ENCODE measurements at regions not wholly inside any gene's neighbourhood (a gene's known extent, or its start where the extent isn't known, plus 50 kb on each side); places are given as distances from the start of the nearest gene placed in this dataset.
"Not testable (repeated sequence)": the region's sequence is repeated elsewhere in the genome, so short reads cannot be mapped to it uniquely, and the experiment has no call there.

DNA sequence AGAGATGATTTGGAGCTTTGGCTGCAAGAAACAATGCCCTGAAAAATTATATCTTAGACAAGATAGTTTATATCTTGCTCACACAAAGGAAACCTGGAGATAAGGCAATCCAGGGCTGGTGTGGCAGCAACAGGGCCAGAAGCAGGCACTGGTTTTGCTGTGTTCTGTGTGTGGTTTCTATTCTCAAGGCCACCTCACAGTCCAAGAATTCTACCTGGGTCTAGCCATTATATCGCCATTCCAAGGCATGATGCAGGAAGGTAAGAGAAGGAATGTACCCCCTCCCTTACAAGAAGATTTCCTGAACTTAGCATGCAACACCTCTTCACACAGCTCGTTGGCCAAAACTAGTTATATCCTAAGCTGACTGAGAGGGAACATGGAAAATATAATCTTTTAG lies 74.5 kb upstream of the MEGF10 start:
- no peak for DNase-seq (ENCODE audit: low read depth in 2 of 2)

DNA sequence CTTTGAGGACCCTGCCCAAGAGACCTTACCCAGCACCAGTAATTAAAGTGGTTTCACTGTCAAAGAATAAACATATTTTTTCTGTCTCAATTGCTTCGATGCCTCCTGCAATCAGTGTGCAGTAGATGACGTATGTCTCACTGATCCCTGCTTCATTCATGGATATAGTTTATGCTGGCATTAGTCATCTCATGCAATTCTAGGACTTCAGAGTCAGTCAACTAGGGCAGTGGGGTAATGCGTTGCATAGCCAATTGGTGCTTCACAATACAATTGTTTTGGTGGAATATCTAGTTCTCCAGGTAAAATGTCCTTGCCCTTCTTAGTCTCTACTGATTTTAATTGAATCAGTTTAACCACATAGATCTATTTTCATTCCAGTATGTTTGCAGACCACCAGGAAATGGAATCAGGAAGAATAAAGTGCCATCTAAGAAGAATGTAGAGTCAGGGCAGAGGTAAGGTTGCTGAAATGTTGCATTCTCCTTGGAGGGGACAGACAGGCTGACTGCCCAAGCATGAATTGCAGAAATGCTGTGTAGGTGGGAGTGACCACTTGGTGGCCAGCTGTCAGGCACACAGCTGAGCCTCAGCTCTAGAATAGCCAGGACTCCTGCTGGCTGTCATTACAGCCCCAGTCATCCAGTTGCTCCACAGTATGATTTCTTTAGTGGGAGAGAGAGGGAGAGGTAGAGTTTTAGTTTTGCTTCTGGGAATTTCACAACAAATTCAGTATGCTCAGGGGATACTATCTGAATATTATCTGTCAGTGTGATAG lies 73.5 kb upstream of the MEGF10 start:
- DNase-seq (ENCODE audit: low read depth in 2 of 2) = no peak

DNA sequence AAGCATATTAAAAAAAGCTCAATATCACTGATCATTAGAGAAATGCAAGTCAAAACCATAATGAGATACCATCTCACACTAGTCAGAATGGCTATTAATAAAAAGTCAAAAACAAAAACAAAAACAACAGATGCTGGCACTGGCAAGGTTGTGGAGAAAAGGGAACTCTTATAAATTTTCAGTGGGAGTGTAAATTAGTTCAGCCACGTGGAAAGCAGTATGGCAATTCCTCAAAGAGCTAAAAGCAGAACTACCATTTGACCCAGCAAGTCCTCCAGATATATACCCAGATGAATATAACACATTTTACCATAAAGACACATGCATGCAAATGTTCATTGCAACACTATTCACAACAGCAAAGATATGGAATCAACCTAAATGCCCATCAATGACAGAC lies 68.7 kb upstream of the MEGF10 start:
- not testable (repeated sequence) for DNase-seq (ENCODE audit: low read depth in 2 of 2)

DNA sequence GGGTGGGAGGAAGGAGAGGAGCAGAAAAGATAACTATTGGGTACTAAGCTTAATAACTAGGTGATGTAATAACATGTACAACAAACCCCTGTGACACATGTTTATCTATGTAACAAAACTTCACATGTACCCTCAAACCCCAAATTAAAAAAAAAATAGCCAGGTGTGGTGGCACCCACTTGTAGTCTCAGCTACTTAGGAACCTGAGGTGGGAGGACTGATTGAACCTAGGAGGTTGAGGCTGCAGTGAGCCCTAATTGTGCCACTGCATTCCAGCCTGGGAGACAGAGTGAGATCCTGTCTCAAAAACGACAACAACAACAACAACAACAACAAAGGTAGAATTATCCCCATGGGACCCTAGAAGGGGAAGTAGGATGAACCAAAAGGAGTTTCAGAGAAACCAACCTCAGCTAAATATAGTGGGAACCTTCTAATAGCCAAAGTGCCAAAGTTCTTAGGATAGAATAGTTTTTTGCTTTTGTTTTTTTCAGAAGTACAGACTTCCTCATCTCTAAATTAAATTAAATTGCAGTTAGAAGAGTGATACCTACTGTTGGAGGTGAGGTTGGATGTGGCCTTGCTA lies 67.9 kb upstream of the MEGF10 start:
- DNase-seq (ENCODE audit: low read depth in 2 of 2) = not testable (repeated sequence)

DNA sequence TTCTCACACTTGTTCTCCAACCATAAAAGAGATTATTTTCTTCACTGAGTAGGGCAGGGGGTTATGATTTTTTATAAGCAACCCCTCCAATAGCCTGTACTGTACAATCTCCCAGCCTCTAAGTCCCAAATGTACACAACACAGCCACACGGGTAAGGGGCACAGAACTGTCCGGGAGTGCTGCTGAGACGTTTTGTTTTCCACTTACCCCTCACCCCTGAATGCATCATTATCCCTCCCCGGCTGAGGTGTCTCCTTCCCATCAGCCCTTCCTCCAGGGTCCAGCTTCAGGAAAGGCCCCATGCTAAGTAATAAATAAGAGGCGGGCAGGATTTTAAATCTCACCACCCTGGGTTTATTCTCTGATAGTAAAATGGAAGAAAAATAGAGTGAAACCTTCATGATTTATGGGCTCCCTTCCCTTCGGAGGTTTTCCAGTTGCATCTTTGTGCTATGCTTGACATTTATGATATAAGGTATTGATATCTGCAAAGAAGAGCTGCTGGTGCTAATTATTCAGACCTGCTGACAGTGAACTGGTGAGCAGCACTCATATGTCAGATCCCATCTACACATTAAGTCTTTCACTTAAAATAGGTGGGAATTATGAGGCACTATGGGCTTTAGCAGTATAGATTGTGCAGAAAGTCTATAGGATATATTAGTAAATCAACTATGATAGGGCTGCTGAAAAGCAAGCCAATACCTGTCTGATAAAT lies 67.2 kb upstream of the MEGF10 start:
- no peak for DNase-seq (ENCODE audit: low read depth in 2 of 2)

DNA sequence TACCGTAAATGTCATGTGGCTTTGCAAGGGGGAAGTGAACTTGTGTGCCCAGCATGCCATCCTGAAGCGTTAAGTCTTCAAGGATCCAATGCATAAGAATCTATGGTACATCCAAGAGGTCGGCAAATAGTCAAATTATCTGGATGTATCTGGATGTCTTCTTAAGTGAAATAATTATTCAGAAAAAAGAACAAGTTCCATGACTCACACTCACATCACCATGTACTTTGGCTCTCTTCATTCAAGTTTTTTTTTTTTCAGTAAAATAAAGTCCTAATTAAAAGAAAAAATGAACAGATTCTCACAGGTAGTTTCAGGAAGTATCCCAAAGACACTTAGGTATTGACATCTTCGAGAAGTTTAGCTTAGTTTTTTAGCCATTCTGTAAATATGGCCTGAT lies 62.7 kb upstream of the MEGF10 start:
- no peak for DNase-seq (ENCODE audit: low read depth in 2 of 2)

DNA sequence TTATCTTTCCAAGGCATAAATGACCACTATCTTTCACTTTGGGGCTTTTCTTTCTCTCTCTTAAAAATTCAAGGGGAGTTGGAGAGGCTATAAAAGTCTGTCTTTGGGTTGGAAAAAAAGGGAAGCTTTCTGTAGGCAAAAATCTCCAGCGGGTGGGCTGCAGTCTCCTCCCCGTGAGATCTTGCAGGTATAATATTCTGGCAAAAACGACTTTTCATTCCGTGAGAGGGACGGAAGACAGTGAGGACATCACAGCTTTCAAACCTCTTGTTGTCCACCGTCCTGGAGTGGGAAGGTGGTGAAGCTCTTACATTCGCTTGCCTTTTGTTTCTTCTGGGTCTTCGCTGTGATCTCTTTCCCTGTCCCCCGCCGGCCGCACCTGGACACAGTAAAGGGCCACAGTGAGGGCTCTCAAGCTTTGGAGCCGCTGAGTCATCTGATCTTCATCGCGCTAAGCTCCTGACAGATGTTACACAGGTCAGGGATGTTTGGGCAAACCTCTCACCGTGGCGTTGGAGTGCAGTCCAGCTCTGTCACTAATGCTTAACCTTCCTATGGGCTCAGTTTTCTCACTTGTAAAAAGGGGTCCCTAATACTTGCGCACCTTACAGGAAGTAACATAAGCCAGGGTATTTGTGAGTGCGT lies 61.9 kb upstream of the MEGF10 start:
- DNase-seq (ENCODE audit: low read depth in 2 of 2) = no peak

DNA sequence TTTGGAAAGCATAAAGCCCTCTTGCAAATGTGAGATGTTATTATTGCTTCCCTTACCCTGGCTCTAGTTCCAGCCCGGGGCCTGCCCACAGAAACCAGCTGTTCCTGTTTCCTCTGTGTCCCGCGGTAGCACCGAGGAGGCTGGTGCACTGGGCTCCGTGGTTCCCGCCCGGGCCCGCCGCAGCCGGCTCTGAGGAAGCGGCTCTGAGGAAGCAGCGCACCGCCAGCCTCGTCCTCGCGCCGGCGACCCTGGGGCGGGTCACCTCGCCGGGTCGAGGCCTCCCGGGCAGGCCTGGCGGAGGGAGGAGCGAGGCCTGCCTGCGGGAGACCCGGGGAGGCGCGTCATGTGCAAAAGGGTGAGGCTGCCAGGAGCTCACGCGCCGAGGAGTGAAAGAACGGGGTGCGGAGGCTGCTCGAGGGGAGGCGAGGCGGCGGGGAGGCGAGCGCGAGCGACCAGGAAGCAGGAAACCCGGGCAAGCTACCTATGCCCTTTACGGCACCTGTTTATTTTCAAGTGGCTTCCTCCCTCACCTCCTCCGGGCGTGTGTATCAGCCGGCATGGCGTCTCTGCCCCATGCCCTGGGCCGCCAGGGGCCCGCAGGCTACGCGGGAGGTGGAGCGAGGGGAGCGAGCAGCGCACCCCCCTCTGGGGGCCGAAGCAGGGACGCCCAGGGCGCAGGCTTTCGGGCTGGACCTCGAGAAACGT lies 61.3 kb upstream of the MEGF10 start:
- DNase-seq (ENCODE audit: low read depth in 2 of 2) = peak; percentile 4 to 23

DNA sequence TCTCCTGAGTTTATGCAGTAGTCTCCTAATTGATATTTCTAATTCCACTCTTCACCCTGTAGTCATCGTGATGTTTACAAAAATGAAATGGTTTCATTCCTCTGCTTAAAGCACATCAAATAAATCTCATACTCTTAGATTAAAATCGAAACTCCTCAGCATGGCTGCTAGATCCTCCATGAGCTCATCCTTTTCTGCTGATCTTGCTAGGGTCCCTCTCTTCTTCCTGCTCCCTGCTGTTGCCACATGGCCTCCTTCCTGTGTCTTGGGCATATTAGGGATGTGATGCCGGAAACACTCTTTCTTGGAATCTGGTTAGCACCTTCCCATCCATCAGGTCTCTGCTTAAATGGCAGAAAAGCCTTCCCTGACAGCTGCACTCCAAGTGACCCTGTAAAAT lies 59.5 kb upstream of the MEGF10 start:
- no peak for DNase-seq (ENCODE audit: low read depth in 2 of 2)

DNA sequence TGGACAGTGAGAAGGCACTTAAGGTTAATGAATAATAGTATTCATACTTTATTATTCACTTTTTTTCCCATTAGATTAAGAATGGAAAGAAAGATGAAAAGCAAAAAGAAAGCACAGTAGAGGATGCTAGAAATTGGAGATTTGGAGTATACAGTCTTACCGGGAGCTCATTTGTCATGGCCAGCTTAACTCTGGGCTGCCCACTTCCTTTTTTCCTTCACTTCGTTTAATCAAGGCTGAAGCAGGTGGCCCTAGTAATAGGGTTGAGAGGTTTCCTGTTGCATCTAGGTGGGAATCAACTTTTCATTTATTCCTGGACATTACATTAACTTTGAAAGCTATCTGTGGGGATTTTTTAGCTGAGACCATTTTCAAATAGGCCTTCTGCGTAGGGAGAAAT lies 57.0 kb upstream of the MEGF10 start:
- no peak for DNase-seq (ENCODE audit: low read depth in 2 of 2)

DNA sequence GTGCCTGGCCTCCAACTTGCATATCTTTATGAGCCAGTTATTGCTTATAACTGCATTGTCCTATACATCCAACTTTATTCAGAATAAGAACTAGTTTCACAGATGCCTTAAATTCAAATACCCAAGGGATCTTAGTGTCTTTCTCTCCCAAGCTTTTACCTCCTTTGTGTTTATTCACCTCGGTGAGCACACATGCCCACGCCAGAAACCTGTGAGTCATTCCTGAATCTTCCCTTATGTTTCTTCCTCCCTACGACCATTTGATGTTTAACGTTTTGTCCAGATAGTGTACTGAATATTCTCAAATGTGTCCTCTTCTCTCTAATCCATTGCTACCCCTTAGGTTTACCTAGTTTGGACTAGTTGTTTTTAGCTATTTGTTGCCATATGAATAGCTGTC lies 55.5 kb upstream of the MEGF10 start:
- no peak for DNase-seq (ENCODE audit: low read depth in 2 of 2)

DNA sequence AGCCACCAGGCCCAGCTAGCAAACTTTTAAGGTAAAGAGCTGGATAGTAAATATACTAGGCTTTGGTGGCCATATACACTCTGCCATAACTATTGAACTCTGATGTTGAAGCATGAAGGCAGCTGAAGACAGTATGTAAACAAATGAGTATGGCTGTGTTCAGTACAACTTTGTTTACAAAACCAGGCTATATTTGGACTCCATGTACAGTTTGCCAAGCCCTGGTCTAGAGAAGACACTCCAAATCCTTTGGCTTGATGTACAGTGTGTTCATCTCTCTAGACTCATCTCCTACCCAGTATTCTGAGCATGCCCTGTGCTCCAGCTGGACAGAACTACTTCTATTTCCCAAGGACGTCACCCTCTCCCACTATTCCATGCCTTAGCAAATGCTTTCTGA lies 54.3 kb upstream of the MEGF10 start:
- no peak for DNase-seq (ENCODE audit: low read depth in 2 of 2)
